GM12891 (cell line): ENCODE measurements at regions not wholly inside any gene's neighbourhood (a gene's known extent, or its start where the extent isn't known, plus 50 kb on each side); places are given as distances from the start of the nearest gene placed in this dataset.

Experiments used
- PAX5 ChIP-seq: IDR thresholded peaks from 2 replicates; pipeline ENCODE4 v1.6.1; 2011; ENCODE audit warnings: low read length, moderate library complexity, mild to moderate bottlenecking; ENCODE audit not compliant: insufficient read depth, severe bottlenecking
- POLR2A ChIP-seq: IDR thresholded peaks from 2 replicates; pipeline ENCODE4 v1.6.1; 2011; ENCODE audit warnings: low read depth, low read length, control low read depth
- POLR2AphosphoS5 ChIP-seq: IDR thresholded peaks from 2 replicates; pipeline ENCODE4 v1.6.1; 2011; ENCODE audit warnings: low read depth, low read length, control low read depth
- POU2F2 ChIP-seq: IDR thresholded peaks from 2 replicates; pipeline ENCODE4 v1.6.1; 2011; ENCODE audit warnings: low read depth, mild to moderate bottlenecking, control low read depth, low read length, moderate library complexity
- SPI1 ChIP-seq: IDR thresholded peaks from 2 replicates; pipeline ENCODE4 v1.6.1; 2011; ENCODE audit warnings: low read depth, low read length, control low read depth
- TAF1 ChIP-seq: IDR thresholded peaks from 2 replicates; pipeline ENCODE4 v1.6.1; 2011; ENCODE audit warnings: low read depth, low read length, control low read depth

DNA sequence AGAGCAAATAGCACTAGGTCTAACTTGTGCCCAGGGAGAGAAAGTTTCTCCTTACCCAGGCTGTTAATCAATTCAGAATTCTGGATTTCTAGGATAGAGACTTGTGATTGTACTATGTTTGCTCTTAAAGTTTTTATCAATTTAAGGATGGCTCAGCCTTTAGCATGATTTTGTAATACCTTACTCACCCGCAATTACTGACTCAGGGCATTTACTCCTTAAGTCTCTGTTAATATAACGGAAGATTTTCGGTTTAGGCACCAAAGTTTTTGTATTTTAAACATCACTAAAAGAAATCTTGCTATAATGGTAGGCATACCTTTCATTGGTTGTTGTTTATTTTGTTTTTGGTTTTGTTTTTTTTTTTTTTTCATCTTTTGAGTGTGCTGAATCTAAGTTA, 358.2 kb downstream of the RBM43 start:
- TF ChIP-seq POLR2AphosphoS5 (no peak), SPI1 (no peak), POU2F2 (no peak), POLR2A (no peak), PAX5 (no peak), TAF1 (no peak)
